K562 (cell line): ENCODE measurements at regions not wholly inside any gene's neighbourhood (a gene's known extent, or its start where the extent isn't known, plus 50 kb on each side); places are given as distances from the start of the nearest gene placed in this dataset.
A peak's percentile ranks its signal among the peaks of the same experiment; 100 is the strongest.

Experiments
- ATAC-seq: fragments of 200-7000 bp; cut with Tn5 transposase; 3 replicates; pipeline ENCODE4 v1.9.1; 2020; ENCODE audit warnings: moderate library complexity
- BruUV-seq: library from RNA; stranded (reverse); fragments of 400-500 nt; replicated peaks from 2 replicates; lab custom pipeline; 2021; lab: Mats Ljungman, UMichigan
- CTCF ChIA-PET: fragments of 300-600 bp; formaldehyde crosslinking; extraction: SDS; loops from one replicate; lab custom pipeline; 2021; ENCODE audit warnings: low intra/inter-chr PET ratio; lab: Yijun Ruan, JAX
- POLR2A ChIA-PET: fragments of 300-600, 350-650 bp; sonication (Branson Sonifier 250); formaldehyde crosslinking; extraction: SDS; loops from one replicate; lab custom pipeline; 2021; ENCODE audit warnings: antibody characterized with exemption, inconsistent platforms; lab: Yijun Ruan, JAX
- DNase-seq, 4 experiments: peaks; one replicate each; pipeline versions ENCODE4 v3.0.0 to v3.0.0-alpha.2; 2011 to 2018; ENCODE audit warnings: low spot score in 3 of 4, mixed read lengths in 3 of 4; ENCODE audit errors: extremely low read depth in 1 of 4
- FAIRE-seq: peaks from 2 replicates; lab custom pipeline; 2011; peaks lifted over from hg19 to GRCh38; lab: Jason Lieb, UNC
- H2AFZ ChIP-seq: 2 replicates; pipeline ENCODE4 v1.6.0; 2011; ENCODE audit warnings: low read depth, low read length, control low read depth, inconsistent platforms
- H3K27ac ChIP-seq: fragments of 200-600 bp; 3 replicates; pipeline ENCODE4 v1.8.0; 2011; ENCODE audit warnings: low read depth, mild to moderate bottlenecking, control low read depth, inconsistent platforms, low read length, moderate library complexity, mixed read lengths; ENCODE audit errors: extremely low read depth
- H3K27me3 ChIP-seq, 2 experiments: fragments of 300-600 bp in 1 of 2; 2 replicates in 1 of 2; 3 replicates in 1 of 2; pipeline versions ENCODE4 v1.6.0 to v1.8.0; 2011; ENCODE audit warnings: inconsistent platforms in 2 of 2, low read length in 2 of 2, mild to moderate bottlenecking in 1 of 2, mixed read lengths in 1 of 2, moderate library complexity in 1 of 2; ENCODE audit not compliant: control insufficient read depth in 2 of 2, insufficient read depth in 2 of 2
- H3K36me3 ChIP-seq: fragments of 300-600 bp; 3 replicates; pipeline ENCODE4 v1.8.0; 2011; ENCODE audit warnings: mild to moderate bottlenecking, low read length, inconsistent platforms; ENCODE audit not compliant: control insufficient read depth, insufficient read depth
- H3K4me1 ChIP-seq, 2 experiments: fragments of 200-600 bp in 1 of 2; replicated peaks in 1 of 2; 2 replicates in 1 of 2; 3 replicates in 1 of 2; pipeline versions ENCODE4 v1.5.1 to v1.8.0; 2011; ENCODE audit warnings: inconsistent platforms in 2 of 2, low read length in 2 of 2, mild to moderate bottlenecking in 1 of 2, mixed read lengths in 1 of 2, moderate library complexity in 1 of 2; ENCODE audit not compliant: control insufficient read depth in 2 of 2, insufficient read depth in 2 of 2
- H3K4me2 ChIP-seq: 2 replicates; pipeline ENCODE4 v1.6.1; 2011; ENCODE audit warnings: low read length, control low read depth, inconsistent platforms, mixed read lengths; ENCODE audit not compliant: insufficient read depth
- H3K4me3 ChIP-seq: fragments of 200-600 bp; sonication (generic), shearing (Covaris generic); 2 replicates; pipeline ENCODE4 v1.5.1; 2016; ENCODE audit warnings: control low read depth, inconsistent platforms
- H3K79me2 ChIP-seq: fragments of 200-600 bp; 3 replicates; pipeline ENCODE4 v1.8.0; 2011; ENCODE audit warnings: low read length, inconsistent platforms; ENCODE audit not compliant: control insufficient read depth, insufficient read depth
- H3K9ac ChIP-seq, 2 experiments: 2 replicates each; pipeline versions ENCODE4 v1.6.0 to v1.6.1; 2011; ENCODE audit warnings: low read depth in 2 of 2, low read length in 2 of 2, control low read depth in 1 of 2, inconsistent platforms in 1 of 2, mild to moderate bottlenecking in 1 of 2, mixed read lengths in 1 of 2; ENCODE audit not compliant: insufficient read depth in 1 of 2
- H3K9me1 ChIP-seq: one replicate; pipeline ENCODE4 v1.6.0; 2011; ENCODE audit warnings: inconsistent platforms, mild to moderate bottlenecking, low read length, moderate library complexity; ENCODE audit not compliant: control insufficient read depth, insufficient read depth
- H3K9me3 ChIP-seq: replicated peaks from 2 replicates; pipeline ENCODE4 v1.5.1; 2011; ENCODE audit warnings: low read depth, low read length, inconsistent platforms; ENCODE audit not compliant: control insufficient read depth, insufficient read depth
- H4K20me1 ChIP-seq: replicated peaks from 2 replicates; pipeline ENCODE4 v1.6.1; 2011; ENCODE audit warnings: low read length, inconsistent platforms, mixed read lengths; ENCODE audit not compliant: control insufficient read depth, insufficient read depth
- KDM5B ChIP-seq: fragments of 200-600 bp; sonication (generic); IDR thresholded peaks from 2 replicates; pipeline ENCODE4 v1.6.1; 2012; ENCODE audit warnings: low read depth, mild to moderate bottlenecking, moderate library complexity, low read length, control low read depth, inconsistent platforms; ENCODE audit not compliant: insufficient replicate concordance
- KLF6 ChIP-seq: fragments of 250-450 bp; sonication (Bioruptor Pico); IDR thresholded peaks from 2 replicates; pipeline ENCODE4 v1.4.0; 2020; ENCODE audit warnings: mild to moderate bottlenecking, moderate library complexity, borderline replicate concordance
- MTA1 ChIP-seq: fragments of 450-650 bp; IDR thresholded peaks from 2 replicates; pipeline ENCODE4 v1.6.1; 2017; ENCODE audit warnings: borderline replicate concordance
- WGBS: fragments of 100-300 bp; shearing (Covaris generic); methylation state at CpG from one replicate; pipeline ENCODE4 v1.1.6; 2016; ENCODE audit warnings: low coverage, mixed read lengths; ENCODE audit not compliant: insufficient coverage; ENCODE audit errors: missing lambda C conversion rate; 5-methylcytosine and 5-hydroxymethylcytosine counted together
- in situ Hi-C: fragments of 300-500 bp; cut with MboI; formaldehyde crosslinking; loops from 4 replicates; pipeline ENCODE4 v1.15.0; 2018; ENCODE audit warnings: inconsistent platforms, mixed read lengths
- intact Hi-C: fragments of 100-400 bp; cut with micrococcal nuclease; formaldehyde crosslinking; loops from 2 replicates; pipeline ENCODE4 v1.14.2; 2022
- TF ChIP-seq, protein P1 (sequence below): fragments of 200-800 bp; sonication (Bioruptor generic); IDR thresholded peaks from 2 replicates; pipeline ENCODE4 v1.6.1; 2016; ENCODE audit warnings: missing genetic modification characterization, missing compliant biosample characterization
- TF ChIP-seq, protein P2 (sequence below): IDR thresholded peaks from 2 replicates; pipeline ENCODE4 v1.6.1; 2016; ENCODE audit warnings: missing genetic modification characterization, missing compliant biosample characterization
- TF ChIP-seq, protein P3 (sequence below): conservative IDR thresholded peaks from 2 replicates; pipeline ENCODE4 v1.6.1; 2011; ENCODE audit warnings: low read depth, mild to moderate bottlenecking, low read length; ENCODE audit not compliant: control insufficient read depth

DNA sequence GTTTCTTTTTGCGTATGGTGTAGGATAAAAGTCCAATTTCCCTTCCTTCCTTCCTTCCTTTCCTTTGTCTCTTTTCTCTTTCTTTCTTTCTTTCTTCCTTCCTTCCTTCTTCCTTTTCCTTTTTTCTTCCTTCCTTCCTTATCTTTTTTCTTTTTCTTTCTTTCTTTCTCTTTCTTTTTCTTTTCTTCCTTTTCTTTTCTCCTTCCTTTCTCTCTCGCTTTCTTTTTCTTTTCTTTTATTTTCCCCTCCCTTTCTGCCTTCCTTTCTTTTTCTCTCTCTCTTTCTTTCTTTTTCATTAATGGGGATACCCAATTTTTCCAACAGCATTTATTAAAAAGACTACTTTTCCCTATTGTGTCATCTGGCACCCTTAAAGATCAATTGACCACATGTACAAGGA, 1359.7 kb downstream of the FAM181B start:
- Histone ChIP-seq H3K9ac (no peak overlapping the region), H3K27ac (no peak overlapping the region), H3K9me1 (no peaks in the 10 kb centered on the region), H3K9me3 (no peaks in the 10 kb centered on the region), H3K36me3 (no peaks in the 10 kb centered on the region), H3K4me3 (no peak overlapping the region), H3K4me1 (no peaks in the 10 kb centered on the region), H4K20me1 (no peaks in the 10 kb centered on the region), H3K27me3 (no peaks in the 10 kb centered on the region), H3K79me2 (no peaks in the 10 kb centered on the region), H2AFZ (no peak overlapping the region), H3K4me2 (no peak overlapping the region)
- intact Hi-C loops (no loop called here), in situ Hi-C loops (no loop called here)
- BruUV-seq: no TSS peak
- ChIA-PET CTCF (no interaction called here), POLR2A (no interaction called here)
- ATAC-seq (no peak), FAIRE-seq (no peak), DNase-seq (no peak)
- WGBS: 11% methylated on average over 2 of the region's 2 CpGs
- TF ChIP-seq, protein P1, sequence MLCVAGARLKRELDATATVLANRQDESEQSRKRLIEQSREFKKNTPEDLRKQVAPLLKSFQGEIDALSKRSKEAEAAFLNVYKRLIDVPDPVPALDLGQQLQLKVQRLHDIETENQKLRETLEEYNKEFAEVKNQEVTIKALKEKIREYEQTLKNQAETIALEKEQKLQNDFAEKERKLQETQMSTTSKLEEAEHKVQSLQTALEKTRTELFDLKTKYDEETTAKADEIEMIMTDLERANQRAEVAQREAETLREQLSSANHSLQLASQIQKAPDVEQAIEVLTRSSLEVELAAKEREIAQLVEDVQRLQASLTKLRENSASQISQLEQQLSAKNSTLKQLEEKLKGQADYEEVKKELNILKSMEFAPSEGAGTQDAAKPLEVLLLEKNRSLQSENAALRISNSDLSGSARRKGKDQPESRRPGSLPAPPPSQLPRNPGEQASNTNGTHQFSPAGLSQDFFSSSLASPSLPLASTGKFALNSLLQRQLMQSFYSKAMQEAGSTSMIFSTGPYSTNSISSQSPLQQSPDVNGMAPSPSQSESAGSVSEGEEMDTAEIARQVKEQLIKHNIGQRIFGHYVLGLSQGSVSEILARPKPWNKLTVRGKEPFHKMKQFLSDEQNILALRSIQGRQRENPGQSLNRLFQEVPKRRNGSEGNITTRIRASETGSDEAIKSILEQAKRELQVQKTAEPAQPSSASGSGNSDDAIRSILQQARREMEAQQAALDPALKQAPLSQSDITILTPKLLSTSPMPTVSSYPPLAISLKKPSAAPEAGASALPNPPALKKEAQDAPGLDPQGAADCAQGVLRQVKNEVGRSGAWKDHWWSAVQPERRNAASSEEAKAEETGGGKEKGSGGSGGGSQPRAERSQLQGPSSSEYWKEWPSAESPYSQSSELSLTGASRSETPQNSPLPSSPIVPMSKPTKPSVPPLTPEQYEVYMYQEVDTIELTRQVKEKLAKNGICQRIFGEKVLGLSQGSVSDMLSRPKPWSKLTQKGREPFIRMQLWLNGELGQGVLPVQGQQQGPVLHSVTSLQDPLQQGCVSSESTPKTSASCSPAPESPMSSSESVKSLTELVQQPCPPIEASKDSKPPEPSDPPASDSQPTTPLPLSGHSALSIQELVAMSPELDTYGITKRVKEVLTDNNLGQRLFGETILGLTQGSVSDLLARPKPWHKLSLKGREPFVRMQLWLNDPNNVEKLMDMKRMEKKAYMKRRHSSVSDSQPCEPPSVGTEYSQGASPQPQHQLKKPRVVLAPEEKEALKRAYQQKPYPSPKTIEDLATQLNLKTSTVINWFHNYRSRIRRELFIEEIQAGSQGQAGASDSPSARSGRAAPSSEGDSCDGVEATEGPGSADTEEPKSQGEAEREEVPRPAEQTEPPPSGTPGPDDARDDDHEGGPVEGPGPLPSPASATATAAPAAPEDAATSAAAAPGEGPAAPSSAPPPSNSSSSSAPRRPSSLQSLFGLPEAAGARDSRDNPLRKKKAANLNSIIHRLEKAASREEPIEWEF (CRISPR knock-in tag): no peak
- TF ChIP-seq KDM5B (no peak), KLF6 (no peak), MTA1 (no peak)
- TF ChIP-seq, protein P2, sequence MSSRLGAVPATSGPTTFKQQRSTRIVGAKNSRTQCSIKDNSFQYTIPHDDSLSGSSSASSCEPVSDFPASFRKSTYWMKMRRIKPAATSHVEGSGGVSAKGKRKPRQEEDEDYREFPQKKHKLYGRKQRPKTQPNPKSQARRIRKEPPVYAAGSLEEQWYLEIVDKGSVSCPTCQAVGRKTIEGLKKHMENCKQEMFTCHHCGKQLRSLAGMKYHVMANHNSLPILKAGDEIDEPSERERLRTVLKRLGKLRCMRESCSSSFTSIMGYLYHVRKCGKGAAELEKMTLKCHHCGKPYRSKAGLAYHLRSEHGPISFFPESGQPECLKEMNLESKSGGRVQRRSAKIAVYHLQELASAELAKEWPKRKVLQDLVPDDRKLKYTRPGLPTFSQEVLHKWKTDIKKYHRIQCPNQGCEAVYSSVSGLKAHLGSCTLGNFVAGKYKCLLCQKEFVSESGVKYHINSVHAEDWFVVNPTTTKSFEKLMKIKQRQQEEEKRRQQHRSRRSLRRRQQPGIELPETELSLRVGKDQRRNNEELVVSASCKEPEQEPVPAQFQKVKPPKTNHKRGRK (tag): peak; percentile 49; the same call in 1 of the 2 replicates
- TF ChIP-seq, protein P3, sequence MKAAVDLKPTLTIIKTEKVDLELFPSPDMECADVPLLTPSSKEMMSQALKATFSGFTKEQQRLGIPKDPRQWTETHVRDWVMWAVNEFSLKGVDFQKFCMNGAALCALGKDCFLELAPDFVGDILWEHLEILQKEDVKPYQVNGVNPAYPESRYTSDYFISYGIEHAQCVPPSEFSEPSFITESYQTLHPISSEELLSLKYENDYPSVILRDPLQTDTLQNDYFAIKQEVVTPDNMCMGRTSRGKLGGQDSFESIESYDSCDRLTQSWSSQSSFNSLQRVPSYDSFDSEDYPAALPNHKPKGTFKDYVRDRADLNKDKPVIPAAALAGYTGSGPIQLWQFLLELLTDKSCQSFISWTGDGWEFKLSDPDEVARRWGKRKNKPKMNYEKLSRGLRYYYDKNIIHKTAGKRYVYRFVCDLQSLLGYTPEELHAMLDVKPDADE: no peak
